Liver (tissue), 3 donors: ENCODE measurements at regions not wholly inside any gene's neighbourhood (a gene's known extent, or its start where the extent isn't known, plus 50 kb on each side); places are given as distances from the start of the nearest gene placed in this dataset.

Source experiments
- CTCF ChIP-seq: fragments of 150-350 bp; IDR thresholded peaks from 2 replicates; pipeline ENCODE4 v1.5.1; 2017; ENCODE audit warnings: improper control_type of control experiment, low read depth, low read length; ENCODE audit not compliant: missing input control
- GABPA ChIP-seq, 2 donors: IDR thresholded peaks in 1 of 2; conservative IDR thresholded peaks in 1 of 2; 2 replicates each; pipeline ENCODE4 v1.6.1; 2016; ENCODE audit warnings: antibody characterized with exemption in 2 of 2, mild to moderate bottlenecking in 1 of 2, moderate library complexity in 1 of 2
- RAD21 ChIP-seq, 2 donors: IDR thresholded peaks; 2 replicates each; pipeline ENCODE4 v1.6.1; 2016; ENCODE audit warnings: antibody characterized with exemption in 2 of 2, mild to moderate bottlenecking in 2 of 2
- donor health status: healthy.
- donor health status: healthy.

GRCh38 chr5:38193015-38193581, 65.3 kb upstream of the EGFLAM start:
- TF ChIP-seq RAD21 (IDR thresholded peaks at IDR 0.05) (peak; percentile 96 to 99), CTCF (peak; percentile 96), GABPA (IDR thresholded peaks at IDR 0.05 in 1 of 2, conservative IDR thresholded peaks at IDR 0.05 in 1 of 2) (no peak)
